Activated CD8-positive, alpha-beta memory T cell treated with anti-CD3 and anti-CD28 coated beads, Interleukin-2, amount 50 U/mL, for 24 hours (primary cell): ENCODE measurements at regions not wholly inside any gene's neighbourhood (a gene's known extent, or its start where the extent isn't known, plus 50 kb on each side); places are given as distances from the start of the nearest gene placed in this dataset.

ENCODE experiments used
- DNase-seq: peaks from one replicate; pipeline ENCODE4 v3.0.0-alpha.2; 2020; ENCODE audit errors: extremely low read depth

DNA sequence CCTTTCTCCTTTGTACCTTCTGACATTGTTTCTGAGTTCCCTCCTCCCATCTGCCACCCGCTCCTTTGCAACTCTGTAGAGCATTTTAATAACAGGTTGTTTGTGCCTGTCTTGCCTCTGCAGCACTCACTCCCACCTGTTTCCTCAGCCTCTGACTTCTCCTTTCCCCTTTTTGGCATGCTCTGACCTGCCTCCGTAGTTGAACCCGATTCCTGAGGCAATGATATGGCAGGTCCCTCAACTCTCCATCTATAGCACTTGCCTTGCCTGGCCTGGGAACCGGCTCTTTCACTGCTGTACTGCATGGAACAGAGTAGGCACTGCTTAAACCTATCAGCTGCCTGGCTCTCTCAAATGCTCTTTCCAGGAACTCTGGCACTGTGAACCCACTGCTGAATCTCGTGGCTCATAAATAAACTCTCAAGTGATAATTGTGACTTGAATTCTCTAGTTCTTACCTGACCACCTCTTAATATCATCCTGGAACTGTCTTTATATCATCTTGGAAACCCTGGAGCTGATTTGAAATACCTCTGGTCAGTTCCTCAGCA lies 50.3 kb downstream of the UTRN start:
- DNase-seq: no peak

DNA sequence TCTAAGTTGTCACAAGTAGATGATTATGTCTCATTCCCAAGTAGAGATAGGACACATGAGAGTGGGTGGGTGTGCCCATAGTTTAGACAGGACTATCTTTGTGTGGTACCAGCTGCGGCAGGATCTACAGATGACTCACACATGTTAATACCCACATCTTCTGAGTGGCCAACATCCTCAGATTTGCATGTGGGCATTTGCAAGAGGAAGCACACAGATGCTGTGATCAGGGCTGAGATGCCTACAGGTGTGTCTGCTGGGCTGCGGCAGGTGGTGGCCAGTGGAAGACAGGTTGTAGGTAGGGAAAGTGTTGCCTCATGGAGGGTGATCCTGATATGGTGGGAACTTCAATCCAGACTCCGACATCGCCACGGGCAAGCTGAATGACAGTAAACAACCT lies 50.8 kb downstream of the UTRN start:
- no peak for DNase-seq

DNA sequence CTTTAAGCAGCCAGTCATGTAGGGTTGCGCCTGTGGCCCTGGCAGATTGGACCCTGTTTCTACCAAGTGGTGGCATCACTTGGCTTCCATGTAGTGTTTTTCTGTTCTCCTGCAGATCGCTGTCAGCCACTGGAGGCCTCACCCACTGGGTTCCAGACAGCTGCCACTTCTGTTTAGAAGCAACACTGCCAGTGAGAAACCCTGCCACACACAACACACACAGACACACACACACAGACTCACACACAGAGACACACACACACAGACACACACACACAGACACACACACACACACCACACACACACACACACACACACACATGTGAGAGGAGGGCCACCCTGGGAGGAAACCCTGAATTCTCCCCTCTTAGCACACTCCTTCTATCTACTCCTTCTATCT lies 51.8 kb downstream of the UTRN start:
- DNase-seq: no peak

DNA sequence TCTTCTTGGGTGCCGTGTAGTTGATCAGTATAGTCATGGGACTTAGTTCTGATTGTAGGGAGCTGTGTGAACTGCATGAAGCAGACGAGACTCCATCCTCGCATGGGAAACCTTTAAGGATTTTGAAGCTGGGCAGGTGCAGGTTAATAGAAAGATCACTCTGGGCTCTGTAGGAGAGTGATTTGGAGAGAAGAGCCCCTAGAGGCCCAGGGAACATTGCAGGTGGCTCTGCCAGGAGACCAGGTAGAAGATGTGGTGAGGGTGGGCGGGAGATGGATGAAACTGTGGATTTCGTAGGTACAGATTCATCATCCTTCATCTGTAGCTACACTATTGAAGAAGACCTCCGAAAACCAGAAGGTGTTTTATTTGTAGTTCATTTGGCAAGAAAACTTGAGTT lies 53.3 kb downstream of the UTRN start:
- DNase-seq: no peak

DNA sequence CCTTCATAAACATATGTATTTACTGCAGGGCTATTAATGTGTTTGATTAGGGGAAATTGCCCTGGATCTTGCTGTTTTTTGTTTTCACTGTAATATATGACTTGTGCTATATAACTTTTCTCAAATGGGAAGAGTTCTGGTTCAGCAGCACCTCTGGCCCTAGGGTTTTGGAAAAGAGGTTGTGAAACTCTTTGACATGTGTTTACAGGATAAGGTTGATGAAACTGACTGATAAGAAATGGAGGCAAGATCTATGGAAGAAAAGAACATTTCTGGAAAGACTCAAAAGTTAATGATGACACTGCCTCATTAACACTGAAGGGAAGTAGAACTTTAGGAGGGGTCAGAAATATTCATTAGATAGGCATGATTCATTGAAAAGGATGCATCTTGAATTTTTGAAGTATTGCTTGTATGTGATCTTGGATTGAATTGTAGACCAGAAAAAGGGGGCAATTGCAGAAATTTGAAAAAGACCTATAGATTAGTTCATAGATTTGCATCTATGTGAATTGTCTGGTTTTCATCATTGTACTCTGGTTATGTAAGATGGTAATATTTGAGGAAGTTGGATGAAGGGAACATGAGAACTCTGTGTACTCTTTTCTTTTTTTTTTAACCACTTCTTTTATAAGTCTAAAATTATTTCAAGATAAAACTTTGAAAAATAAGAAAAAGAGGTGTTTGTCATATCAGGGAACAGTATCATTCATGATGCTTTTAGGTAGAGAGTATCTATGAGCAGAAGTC lies 54.0 kb downstream of the UTRN start:
- DNase-seq: no peak

- DNase-seq: no peak
Measured at GRCh38 chr6:144339859-144340452, 54.8 kb downstream of the UTRN start.

- DNase-seq: no peak
Measured at GRCh38 chr6:144340541-144341371, 55.6 kb downstream of the UTRN start.

DNA sequence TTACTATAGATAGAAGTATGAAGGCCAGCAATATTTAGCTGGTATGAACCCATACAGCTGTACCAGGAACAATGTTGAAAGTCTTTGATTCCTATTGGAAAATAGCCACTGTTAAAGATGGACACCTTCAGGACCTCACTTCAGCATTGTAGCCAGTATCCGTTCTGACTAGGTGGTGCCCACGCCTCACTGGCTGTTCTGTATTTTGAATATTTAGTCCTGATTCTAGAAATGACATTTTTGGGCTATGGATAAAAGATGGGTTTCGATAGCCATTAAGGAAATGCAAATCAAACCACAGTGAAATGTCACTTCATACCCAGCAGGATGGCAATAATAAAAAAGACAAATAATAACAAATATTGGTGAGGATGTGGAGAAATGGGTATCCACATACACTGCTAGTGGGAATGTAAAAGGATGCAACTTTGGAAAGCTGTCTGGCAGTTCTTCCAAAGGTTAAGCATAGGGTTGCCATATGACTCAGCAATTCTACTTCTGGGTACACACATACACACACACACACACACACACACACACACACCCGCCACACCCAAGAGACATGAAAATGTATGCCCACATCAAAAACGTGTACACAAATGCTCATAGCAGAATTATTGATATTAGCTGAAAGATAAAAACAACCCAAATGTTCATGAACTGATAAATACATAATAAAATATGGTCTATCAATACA lies 56.8 kb downstream of the UTRN start:
- DNase-seq: no peak

DNA sequence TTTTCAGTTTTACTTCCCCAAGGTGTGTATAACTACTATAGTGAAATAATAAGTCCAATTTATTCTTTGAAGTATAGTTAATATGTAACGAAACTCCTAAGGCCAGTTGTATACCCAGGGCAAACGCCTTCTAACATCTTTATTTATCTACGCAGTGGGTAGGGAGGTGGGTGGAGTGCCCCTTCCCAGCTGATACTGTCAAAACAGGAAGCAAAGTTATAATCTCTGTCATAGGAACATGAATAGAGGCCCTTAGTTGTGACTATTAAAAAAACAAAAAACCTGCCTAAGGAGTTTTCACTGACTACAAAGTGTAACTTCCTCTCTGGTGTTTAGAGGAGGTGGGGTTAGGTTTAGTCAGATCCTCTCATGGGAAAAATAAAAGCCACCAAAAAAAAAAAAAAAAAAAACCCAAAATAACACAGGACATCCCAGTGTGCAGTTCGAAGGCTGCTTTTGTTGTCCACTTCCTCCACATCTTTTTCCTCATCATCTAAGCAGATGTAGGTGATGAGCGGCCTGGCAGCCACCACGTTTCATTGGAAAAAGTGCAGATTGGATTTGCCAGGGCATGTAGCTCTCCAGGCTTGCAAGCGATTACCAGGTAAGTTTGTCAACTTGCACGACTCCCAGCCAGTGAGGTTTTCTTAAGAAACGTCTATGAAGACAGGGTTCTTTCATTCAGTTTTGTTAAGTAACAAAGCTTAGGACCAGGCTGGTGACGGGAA lies 58.7 kb downstream of the UTRN start:
- DNase-seq: no peak

- DNase-seq: no peak
Measured at GRCh38 chr6:144344646-144345045, 59.5 kb downstream of the UTRN start.

DNA sequence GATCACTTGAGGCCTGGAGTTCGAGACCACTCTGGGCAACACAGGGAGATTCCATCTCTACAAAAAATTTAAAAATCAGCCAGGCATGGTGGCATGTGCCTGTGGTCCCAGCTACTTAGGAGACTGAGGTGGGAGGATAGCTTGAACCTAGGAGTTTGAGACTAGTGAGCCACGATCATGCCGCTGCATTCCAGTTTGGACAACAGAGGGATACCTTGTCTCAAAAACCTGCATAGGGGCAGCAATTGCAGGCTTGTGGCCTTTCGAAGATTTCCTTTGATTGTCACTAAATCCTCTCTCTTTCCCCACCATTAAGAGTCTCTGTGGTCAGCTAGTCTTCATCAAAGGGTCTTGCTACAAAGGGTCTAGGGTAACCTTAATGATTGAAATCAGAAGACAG lies 60.3 kb downstream of the UTRN start:
- DNase-seq: no peak

GRCh38 chr6:144346719-144347447 lies 61.7 kb downstream of the UTRN start:
- DNase-seq: no peak

DNA sequence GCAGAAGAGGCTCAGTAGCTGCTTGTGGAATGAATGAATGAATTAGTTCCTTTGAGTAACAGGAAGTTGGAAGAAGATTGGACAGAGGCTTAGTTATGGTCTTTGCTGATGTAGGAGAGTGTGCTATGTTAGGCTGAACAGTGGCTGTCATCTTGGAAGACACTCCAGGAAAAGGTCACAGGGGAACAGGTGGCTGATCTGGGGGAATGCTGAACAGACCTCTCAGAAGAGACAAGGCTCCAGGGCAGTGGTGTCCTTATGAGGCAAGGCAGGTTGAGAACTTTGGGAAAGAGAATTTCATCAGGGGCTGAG lies 62.3 kb downstream of the UTRN start:
- no peak for DNase-seq

DNA sequence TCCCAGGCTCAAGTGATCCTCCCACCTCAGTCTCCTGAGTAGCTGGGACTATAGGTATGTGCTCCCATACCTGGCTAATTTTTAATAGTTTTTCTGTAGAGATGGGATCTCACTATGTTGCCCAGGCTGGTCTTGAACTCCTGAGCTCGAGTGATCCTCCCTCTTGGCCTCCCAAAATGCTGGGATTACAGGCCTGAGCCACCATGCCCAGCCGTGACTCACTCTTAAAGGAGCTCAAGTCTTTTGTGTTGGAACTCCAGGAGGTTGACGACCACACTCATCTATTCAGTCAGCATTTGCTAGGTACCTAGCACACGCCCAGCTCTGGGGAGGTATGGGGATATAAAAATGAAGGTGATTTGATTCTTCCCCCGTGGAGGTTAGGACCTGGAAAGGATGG lies 62.8 kb downstream of the UTRN start:
- DNase-seq: no peak

- no peak for DNase-seq
Measured at GRCh38 chr6:144349690-144350527, 64.8 kb downstream of the UTRN start.

GRCh38 chr6:144350528-144350880 lies 65.4 kb downstream of the UTRN start:
- DNase-seq: no peak

DNA sequence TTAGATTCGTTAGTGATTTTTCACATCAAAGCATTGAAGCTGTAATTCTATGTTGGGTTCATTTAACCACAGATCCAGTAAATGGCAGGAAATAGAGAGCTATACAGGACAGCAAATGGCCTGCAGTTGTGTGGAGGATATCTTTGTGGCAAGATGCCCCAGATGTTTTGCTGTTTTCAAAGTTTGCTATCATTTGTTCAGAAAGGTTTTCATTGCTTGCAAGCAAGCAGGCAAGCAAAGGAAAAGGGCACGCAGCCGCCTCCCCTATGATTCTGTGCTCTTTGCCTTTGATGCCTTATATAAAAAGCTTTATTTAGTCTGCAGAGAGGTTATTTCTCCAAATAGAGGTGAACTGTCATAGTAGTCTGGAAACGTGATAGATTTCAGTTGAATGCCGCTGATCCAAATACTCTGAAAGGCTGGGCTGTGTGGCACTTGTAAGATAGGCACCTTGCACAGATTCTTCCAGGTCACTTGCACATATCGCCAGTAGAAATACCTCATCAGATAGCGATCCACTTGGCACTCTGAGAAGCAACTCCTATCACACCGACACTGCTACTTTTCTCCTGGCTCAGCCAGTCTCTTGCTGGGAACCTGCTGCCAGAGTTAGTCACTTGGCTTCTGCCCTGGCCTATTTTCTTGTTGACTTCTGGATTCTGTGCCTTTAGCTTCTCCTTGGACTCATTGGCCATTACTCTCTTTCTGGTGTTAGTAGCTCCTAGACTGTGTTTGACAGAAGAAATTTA lies 66.4 kb downstream of the UTRN start:
- DNase-seq: no peak

GRCh38 chr6:144352331-144352730 lies 67.2 kb downstream of the UTRN start:
- DNase-seq: no peak

DNA sequence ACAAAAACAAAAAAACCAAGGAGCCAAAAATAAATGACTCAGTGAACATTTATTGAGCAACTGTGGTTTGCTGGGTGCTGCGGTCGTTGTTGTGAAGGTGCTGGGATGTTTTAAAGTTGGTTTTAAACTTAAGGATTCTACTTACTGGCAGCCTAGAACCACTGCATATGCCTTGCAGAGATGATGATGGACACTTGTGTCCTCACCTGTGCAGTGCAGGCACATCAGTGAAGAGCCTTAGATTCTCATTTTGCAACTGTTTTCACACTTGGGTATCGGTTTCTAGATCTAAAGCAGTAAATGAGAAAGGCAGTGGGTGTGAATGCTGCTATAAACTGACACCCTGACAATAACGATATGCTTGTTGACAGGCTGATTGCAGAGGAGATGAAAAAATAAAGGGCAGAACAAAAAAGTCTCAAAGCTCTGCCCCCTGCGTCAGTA lies 68.8 kb downstream of the UTRN start:
- no peak for DNase-seq
